DND-41 (cell line): ENCODE measurements at regions not wholly inside any gene's neighbourhood (a gene's known extent, or its start where the extent isn't known, plus 50 kb on each side); places are given as distances from the start of the nearest gene placed in this dataset.

Source experiments
- ATAC-seq: fragments of 200-7000 bp; cut with Tn5 transposase; 3 replicates; pipeline ENCODE4 v1.9.1; 2021; ENCODE audit warnings: low read depth; ENCODE audit not compliant: insufficient read depth
- DNase-seq: peaks from one replicate; pipeline ENCODE4 v3.0.0-alpha.2; 2020
- H2AFZ ChIP-seq: 2 replicates; pipeline ENCODE4 v1.6.0; 2012; ENCODE audit warnings: low read depth, low read length
- H3K27ac ChIP-seq: 2 replicates; pipeline ENCODE4 v1.5.1; 2012; ENCODE audit warnings: low read length, inconsistent platforms
- H3K27me3 ChIP-seq: fragments of 200-600 bp; sonication (generic); 2 replicates; pipeline ENCODE4 v1.6.0; 2012; ENCODE audit warnings: low read length, mild to moderate bottlenecking, inconsistent platforms; ENCODE audit not compliant: insufficient read depth, poor library complexity
- H3K36me3 ChIP-seq: 2 replicates; pipeline ENCODE4 v1.5.1; 2012; ENCODE audit warnings: low read length, inconsistent platforms; ENCODE audit not compliant: insufficient read depth
- H3K4me1 ChIP-seq: 2 replicates; pipeline ENCODE4 v1.5.1; 2012; ENCODE audit warnings: mild to moderate bottlenecking, low read length; ENCODE audit not compliant: insufficient read depth
- H3K4me2 ChIP-seq: 2 replicates; pipeline ENCODE4 v1.6.0; 2012; ENCODE audit warnings: mild to moderate bottlenecking, moderate library complexity, low read length, inconsistent platforms; ENCODE audit not compliant: insufficient read depth
- H3K4me3 ChIP-seq, 2 experiments: fragments of 200-600 bp in 1 of 2; shearing (Covaris generic) in 1 of 2; 2 replicates each; pipeline ENCODE4 v1.5.1; 2012 to 2016; ENCODE audit warnings: inconsistent platforms in 2 of 2, low read length in 2 of 2, mild to moderate bottlenecking in 2 of 2, low read depth in 1 of 2, moderate library complexity in 1 of 2
- H3K79me2 ChIP-seq: 2 replicates; pipeline ENCODE4 v1.6.0; 2012; ENCODE audit warnings: low read length, inconsistent platforms; ENCODE audit not compliant: insufficient read depth
- H3K9ac ChIP-seq: 2 replicates; pipeline ENCODE4 v1.6.0; 2012; ENCODE audit warnings: low read depth, mild to moderate bottlenecking, inconsistent platforms, low read length, moderate library complexity
- H3K9me3 ChIP-seq: 2 replicates; pipeline ENCODE4 v1.5.1; 2012; ENCODE audit warnings: low read length, moderate library complexity, mild to moderate bottlenecking, inconsistent platforms; ENCODE audit not compliant: insufficient read depth, severe bottlenecking
- H4K20me1 ChIP-seq: 2 replicates; pipeline ENCODE4 v1.6.0; 2012; ENCODE audit warnings: low read length; ENCODE audit not compliant: insufficient read depth
- CTCF ChIP-seq: IDR thresholded peaks from 2 replicates; pipeline ENCODE4 v1.5.1; 2012; ENCODE audit warnings: borderline replicate concordance, low read length, moderate library complexity, mild to moderate bottlenecking; ENCODE audit not compliant: poor library complexity, severe bottlenecking; ENCODE audit errors: extremely low read depth
- EZH2 ChIP-seq: IDR thresholded peaks from 3 replicates; pipeline ENCODE4 v1.6.1; 2012; ENCODE audit warnings: borderline replicate concordance, low read depth, mild to moderate bottlenecking, moderate library complexity, low read length, inconsistent platforms; ENCODE audit not compliant: severe bottlenecking

GRCh38 chr9:23532282-23532681, 293.8 kb downstream of the ELAVL2 start:
- DNase-seq (no peak), ATAC-seq (no peak)
- H3K9ac ChIP-seq: no peak overlapping the region
- no peaks in the 10 kb centered on the region for H3K27me3 ChIP-seq
- H3K79me2 ChIP-seq: no peaks in the 10 kb centered on the region
- H3K4me1 ChIP-seq: no peaks in the 10 kb centered on the region
- no peaks in the 10 kb centered on the region for H4K20me1 ChIP-seq
- no peak for TF ChIP-seq EZH2
- no peak for TF ChIP-seq CTCF
- no peaks in the 10 kb centered on the region for H3K9me3 ChIP-seq
- no peak overlapping the region for H3K4me3 ChIP-seq
- H3K27ac ChIP-seq: no peak overlapping the region
- no peak overlapping the region for H2AFZ ChIP-seq
- H3K36me3 ChIP-seq: no peaks in the 10 kb centered on the region
- H3K4me2 ChIP-seq: no peak overlapping the region

GRCh38 chr9:23537192-23538066, 288.6 kb downstream of the ELAVL2 start:
- ATAC-seq: no peak
- no peaks in the 10 kb centered on the region for H3K27me3 ChIP-seq
- H3K4me3 ChIP-seq: no peak overlapping the region
- H3K4me1 ChIP-seq: no peaks in the 10 kb centered on the region
- no peak overlapping the region for H2AFZ ChIP-seq
- no peaks in the 10 kb centered on the region for H3K9me3 ChIP-seq
- TF ChIP-seq EZH2 (no peak), CTCF (no peak)
- DNase-seq: no peak
- no peak overlapping the region for H3K4me2 ChIP-seq
- no peaks in the 10 kb centered on the region for H3K79me2 ChIP-seq
- H3K9ac ChIP-seq: no peak overlapping the region
- H3K27ac ChIP-seq: no peak overlapping the region
- H4K20me1 ChIP-seq: no peaks in the 10 kb centered on the region
- H3K36me3 ChIP-seq: no peaks in the 10 kb centered on the region

GRCh38 chr9:23538067-23538402, 288.0 kb downstream of the ELAVL2 start:
- Histone ChIP-seq H3K4me2 (no peak overlapping the region), H3K36me3 (no peaks in the 10 kb centered on the region), H3K4me3 (no peak overlapping the region), H3K9me3 (no peaks in the 10 kb centered on the region), H3K4me1 (no peaks in the 10 kb centered on the region), H3K9ac (no peak overlapping the region), H3K27ac (no peak overlapping the region), H4K20me1 (no peaks in the 10 kb centered on the region), H3K27me3 (no peaks in the 10 kb centered on the region), H2AFZ (no peak overlapping the region), H3K79me2 (no peaks in the 10 kb centered on the region)
- no peak for TF ChIP-seq CTCF
- no peak for TF ChIP-seq EZH2
- ATAC-seq: no peak
- no peak for DNase-seq
